HS-5 (cell line): ENCODE measurements at regions not wholly inside any gene's neighbourhood (a gene's known extent, or its start where the extent isn't known, plus 50 kb on each side); places are given as distances from the start of the nearest gene placed in this dataset.

Experiments
- DNase-seq: peaks from one replicate; pipeline ENCODE4 v3.0.0-alpha.2; 2012; ENCODE audit warnings: low read depth

- DNase-seq, result no peak
These were observed 456.6 kb upstream of the RBMS3 start for GRCh38 chr3:28824316-28824715.

DNA sequence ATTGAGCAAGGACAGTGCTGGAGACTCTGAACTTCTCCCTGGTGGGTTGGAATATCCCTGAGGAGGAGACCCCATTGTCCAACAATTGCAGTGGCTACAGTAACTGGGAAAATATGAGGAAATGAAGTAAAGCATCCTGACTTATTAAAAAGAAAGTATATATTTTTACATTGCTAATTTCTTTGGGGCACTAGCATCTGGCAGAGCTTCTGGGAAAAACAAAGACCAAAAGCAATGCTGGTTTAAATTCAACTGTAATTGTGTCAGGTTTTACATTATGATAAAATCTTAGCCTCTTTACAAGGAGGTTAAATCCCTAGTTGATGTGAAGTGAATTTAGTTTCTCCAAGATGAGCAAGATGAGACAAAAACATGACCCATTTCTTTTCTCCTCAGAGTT, 454.0 kb upstream of the RBMS3 start:
- DNase-seq, result no peak

DNA sequence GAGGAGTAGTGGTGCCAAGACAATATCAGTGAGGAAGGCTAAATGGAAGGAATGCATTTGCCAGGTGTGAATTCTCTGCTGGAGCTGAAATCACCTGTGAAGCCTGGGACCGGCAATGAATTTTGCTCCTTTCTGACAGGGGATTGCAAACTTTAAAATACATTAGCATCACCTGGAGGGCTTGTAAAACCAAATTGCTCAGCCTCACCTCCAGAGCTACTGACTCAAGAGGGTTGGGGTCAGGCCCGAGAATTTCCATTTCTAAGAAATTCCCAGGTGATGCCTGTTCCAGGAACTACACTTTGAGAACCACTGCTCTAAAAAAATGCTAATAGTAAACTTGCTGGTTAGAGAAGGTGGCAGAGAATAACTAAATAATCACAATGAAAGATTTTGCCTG, 445.6 kb upstream of the RBMS3 start:
- no peak for DNase-seq

DNA sequence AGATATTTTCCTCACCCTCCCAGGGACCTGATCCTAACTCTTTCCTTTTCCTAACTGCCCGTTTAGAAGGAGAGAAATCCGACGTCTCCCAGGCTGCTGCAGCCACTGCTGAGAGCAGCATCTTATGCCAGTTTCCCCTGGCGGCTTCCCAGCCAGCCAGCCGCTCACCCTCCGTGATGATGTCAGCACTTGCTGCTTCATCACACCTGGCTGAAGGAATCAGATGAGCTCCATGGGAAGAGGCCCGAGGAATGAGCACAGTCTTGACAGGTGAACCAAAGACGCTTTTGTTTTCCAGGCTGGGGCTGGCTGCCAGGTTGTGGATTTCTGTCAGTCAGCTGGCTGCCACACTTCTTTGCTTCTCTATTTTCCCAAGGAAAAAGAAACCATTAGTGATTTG, 445.1 kb upstream of the RBMS3 start:
- no peak for DNase-seq

DNA sequence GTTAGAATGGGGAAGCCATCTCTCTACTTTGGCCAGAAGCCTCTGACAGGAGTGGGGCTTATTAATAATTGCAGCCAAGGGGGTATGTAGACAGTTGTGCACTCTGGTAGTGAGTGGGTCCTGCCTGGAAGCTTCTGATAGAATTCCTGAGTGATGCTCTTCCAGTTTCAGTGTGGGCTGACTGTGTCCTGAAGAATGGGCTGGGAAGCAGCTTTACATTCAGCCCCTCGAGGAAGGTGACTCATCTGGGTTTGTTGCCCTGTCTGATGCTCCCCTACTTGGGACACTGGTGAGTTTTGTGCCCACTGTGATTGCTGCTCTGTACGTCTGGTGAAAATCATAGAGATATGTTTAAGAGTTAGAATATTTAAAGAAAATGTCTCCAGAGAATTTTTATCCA, 444.7 kb upstream of the RBMS3 start:
- no peak for DNase-seq

GRCh38 chr3:28840976-28841376, 439.9 kb upstream of the RBMS3 start:
- no peak for DNase-seq

DNA sequence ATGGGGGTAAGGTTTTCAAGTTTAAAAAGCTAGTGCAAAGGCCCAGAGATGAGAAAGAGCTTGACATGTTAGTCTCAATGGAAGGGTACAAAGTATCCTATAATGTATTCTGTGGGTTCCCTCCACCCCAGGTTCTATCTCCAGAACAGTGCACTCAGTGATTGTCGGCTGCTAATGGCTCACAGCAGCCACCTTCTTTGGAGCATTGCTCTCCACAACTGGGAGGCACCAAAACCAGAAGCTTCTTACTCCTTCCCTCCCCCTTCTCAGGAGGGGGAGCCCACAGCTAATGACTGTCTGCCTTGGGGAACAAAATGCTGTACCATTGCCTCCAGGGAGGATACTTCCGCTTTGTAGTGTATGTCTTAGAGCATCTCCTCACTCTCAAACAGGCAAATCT, 439.4 kb upstream of the RBMS3 start:
- no peak for DNase-seq

GRCh38 chr3:28844298-28845005, 436.4 kb upstream of the RBMS3 start:
- DNase-seq, result no peak

DNA sequence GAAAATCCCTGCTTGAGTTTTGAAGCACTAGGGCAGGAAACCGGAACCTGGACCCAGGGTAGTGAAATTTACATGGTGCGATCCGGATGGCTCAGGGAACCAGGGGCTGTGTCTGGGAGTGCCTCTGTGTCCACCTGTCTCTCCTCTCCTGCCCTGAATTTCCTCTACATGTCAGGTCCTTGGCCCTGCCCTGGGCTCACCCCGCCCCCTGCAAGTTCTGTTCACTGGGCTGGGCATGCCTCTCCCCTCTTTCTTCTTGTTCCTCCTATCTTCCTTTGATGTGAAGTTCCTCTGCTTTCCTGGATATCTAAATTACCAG, 435.9 kb upstream of the RBMS3 start:
- no peak for DNase-seq

- no peak for DNase-seq
These were observed 433.8 kb upstream of the RBMS3 start for GRCh38 chr3:28846971-28847478.

DNA sequence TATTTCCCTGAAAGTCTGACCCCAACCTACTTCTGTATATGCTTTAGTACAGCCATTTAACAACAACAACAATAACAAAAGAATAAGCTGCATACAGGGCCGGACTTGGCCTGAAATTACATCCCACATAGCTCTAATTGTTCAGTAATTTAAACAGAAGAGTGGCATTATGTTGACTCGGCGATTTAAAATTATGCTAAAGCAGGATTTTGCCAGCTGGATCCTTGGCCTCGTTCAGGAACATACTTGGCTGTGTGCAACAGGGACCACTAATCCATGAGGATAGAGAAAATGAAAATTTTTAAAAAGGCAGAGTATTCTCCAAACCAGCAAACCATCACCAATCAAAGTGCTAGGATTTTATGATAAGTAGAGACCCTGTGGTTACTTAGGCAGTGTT, 433.1 kb upstream of the RBMS3 start:
- DNase-seq, result no peak

- no peak for DNase-seq
These were observed 430.7 kb upstream of the RBMS3 start for GRCh38 chr3:28850186-28850585.

DNA sequence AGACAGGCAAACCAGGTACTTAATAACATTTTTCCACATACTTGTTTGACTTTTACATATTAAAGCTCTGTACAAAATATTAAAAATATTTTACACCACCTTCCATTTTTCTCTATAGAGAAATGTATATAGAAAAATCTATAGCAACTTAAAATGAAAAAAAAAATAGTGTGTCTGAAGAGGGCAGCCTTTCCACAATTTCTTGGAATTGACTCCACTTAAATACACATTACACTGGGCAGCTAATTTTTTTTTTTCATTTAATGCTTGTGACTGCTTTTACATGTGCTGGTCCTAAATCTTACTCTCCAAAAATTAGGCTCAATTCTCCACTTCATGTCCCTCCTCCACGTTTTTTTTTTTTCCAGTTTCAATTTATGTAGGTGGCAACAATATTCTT, 427.0 kb upstream of the RBMS3 start:
- no peak for DNase-seq

DNA sequence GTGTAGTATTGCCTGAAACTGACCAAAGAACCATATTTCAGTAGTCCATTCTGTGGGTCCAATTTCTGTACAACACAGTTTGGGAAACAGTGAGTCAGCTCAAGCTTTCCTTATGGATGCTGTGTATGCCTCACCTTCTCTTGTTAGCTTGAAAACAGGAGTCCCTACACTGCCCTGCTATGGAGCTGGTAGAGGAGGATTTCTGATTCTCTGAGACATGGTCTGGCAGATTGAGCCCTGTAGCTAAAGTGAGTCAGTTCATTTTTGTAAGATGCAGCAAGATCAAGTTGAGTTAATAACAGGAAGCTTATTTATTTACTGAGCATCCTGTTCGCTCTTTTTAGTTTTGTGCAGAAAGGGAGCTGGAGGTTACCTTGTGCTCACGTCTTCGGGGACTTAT, 424.1 kb upstream of the RBMS3 start:
- DNase-seq, result no peak

- no peak for DNase-seq
These were observed 421.0 kb upstream of the RBMS3 start for GRCh38 chr3:28859897-28860296.

DNA sequence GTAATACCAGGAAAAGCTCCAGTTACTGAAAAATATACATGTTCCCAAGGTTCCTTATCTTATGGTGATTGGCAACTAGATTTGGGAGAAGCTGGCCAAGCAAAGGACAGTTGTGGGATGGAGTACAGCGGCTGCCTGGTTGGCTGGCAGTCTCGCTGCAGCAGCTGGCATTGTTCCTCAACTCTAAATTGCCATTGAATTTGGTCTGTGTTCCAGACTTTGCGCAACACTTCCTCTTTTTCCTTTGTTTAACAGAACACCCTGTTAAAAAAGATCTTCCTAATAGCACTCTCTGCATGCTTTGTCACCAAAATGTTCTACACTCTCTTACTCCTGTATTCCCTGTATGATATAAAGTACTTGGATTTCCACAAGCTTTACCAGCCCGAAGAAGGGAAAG, 420.6 kb upstream of the RBMS3 start:
- DNase-seq, result no peak

DNA sequence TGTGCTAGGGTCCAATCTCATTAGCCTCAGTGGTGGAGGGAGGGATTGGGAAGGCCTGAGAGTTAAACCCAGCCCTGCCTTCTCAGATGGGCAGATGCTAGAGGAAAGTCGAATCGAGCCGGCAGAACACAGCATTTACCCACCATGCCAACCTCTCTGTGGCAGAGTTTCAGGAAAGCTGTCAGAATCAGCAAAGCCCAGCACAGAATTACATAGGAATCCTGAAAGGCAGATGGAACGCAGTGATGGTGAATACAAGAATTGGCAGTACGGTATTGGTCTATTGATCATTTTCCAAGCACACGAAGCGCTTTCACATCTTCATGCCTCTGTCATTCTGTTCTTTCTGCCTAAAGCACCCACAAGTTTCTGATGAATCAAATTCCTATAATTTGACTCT, 417.7 kb upstream of the RBMS3 start:
- no peak for DNase-seq

GRCh38 chr3:28867836-28868235, 413.0 kb upstream of the RBMS3 start:
- DNase-seq, result no peak

DNA sequence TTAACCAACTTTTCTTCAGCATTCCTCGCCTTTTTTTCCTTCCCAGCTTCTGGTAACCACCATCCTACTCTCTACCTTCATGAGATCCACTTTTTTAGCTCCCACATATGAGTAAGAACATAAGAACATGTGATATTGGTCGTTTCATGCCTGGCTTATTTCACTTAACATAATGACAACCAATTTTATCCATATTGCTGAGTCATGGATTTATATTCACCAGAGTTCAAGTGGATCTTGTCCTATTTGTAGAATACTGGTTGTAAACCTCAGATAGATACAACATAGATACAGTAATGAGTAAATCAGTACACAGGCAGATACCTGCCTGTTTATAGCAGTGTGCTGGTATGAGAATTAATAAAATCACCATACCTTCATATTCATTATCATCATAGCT, 412.0 kb upstream of the RBMS3 start:
- no peak for DNase-seq

- DNase-seq, result no peak
These were observed 403.0 kb upstream of the RBMS3 start for GRCh38 chr3:28877912-28878311.

GRCh38 chr3:28890373-28890772, 390.5 kb upstream of the RBMS3 start:
- DNase-seq, result no peak

GRCh38 chr3:28891485-28891884, 389.4 kb upstream of the RBMS3 start:
- DNase-seq, result no peak

- DNase-seq, result no peak
These were observed 380.6 kb upstream of the RBMS3 start for GRCh38 chr3:28900301-28900700.

DNA sequence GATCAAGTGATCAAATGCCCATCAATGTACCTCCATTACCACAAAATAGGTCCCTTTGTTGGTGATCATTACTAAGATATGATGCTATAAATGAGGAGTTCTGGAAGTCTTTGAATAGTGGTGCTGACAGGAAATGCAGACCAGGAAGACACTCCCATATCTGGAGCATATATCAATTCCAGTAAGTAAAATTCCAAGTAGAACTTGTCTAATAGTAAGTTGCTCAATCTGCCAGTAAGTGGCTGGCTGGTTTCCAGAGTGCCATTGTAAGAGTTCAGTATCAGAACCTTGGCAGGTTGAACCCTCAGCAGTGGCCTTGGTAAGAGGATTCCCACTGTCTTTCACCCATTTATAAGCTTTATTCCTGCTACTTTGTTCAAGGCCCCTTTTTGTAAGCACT, 379.9 kb upstream of the RBMS3 start:
- DNase-seq, result no peak

GRCh38 chr3:28903171-28903601, 377.7 kb upstream of the RBMS3 start:
- DNase-seq, result no peak
